KOPT-K1 (cell line): ENCODE measurements at regions not wholly inside any gene's neighbourhood (a gene's known extent, or its start where the extent isn't known, plus 50 kb on each side); places are given as distances from the start of the nearest gene placed in this dataset.

Source experiments
- H3K27ac ChIP-seq: fragments of 200-600 bp; sonication (generic); 2 replicates; pipeline ENCODE4 v1.5.1; 2016; ENCODE audit warnings: antibody characterized with exemption, mild to moderate bottlenecking, low read depth, low read length; ENCODE audit not compliant: poor library complexity, severe bottlenecking
- H3K36me3 ChIP-seq: fragments of 200-600 bp; sonication (generic); 2 replicates; pipeline ENCODE4 v1.5.1; 2017; ENCODE audit warnings: antibody characterized with exemption, mild to moderate bottlenecking, low read length, moderate library complexity; ENCODE audit not compliant: insufficient read depth
- H3K9me3 ChIP-seq: fragments of 200-600 bp; sonication (generic); 2 replicates; pipeline ENCODE4 v1.5.1; 2017; ENCODE audit warnings: antibody characterized with exemption, low read length, mild to moderate bottlenecking; ENCODE audit not compliant: insufficient read depth, poor library complexity, severe bottlenecking

GRCh38 chr16:86925067-86925791 is 346.9 kb downstream of the FOXL1 start:
- no peaks in the 10 kb centered on the region for H3K36me3 ChIP-seq

GRCh38 chr16:86926181-86927094 is 348.1 kb downstream of the FOXL1 start:
- no peak overlapping the region for H3K27ac ChIP-seq
- H3K9me3 ChIP-seq, result peaks cover 2% of the 10 kb centered on the region
- no peaks in the 10 kb centered on the region for H3K36me3 ChIP-seq

More at GRCh38 chr16:86925067-86925791, 346.9 kb downstream of the FOXL1 start:
- Histone ChIP-seq H3K27ac (no peak overlapping the region), H3K9me3 (peaks cover 12% of the 10 kb centered on the region)

GRCh38 chr16:86927699-86928098 is 349.4 kb downstream of the FOXL1 start:
- Histone ChIP-seq H3K9me3 (no peaks in the 10 kb centered on the region), H3K27ac (no peak overlapping the region), H3K36me3 (no peaks in the 10 kb centered on the region)

DNA sequence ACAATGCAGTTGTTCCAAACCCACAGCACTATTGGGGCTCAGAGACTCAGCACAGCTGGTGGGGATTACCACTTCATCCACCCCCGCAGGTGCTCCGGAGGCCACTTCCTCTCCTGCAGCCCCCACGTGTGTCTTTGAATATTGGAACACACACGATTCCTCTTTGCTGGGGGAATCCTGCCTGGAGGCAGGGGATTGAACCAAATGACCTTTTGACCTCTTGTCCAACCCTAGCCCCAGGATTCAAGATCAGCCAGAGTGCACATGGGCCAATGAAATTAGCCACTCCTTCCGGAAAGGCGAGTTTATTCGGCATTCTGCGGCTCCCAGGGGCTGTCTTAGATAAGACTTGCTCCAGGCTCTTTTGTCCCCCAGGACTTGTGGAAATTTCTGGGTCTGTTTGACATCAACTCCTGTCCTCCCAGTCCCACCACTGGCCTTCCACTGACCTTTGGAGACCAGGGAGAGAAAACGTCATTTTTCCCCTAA is 350.2 kb downstream of the FOXL1 start:
- Histone ChIP-seq H3K36me3 (no peaks in the 10 kb centered on the region), H3K9me3 (no peaks in the 10 kb centered on the region), H3K27ac (no peak overlapping the region)

DNA sequence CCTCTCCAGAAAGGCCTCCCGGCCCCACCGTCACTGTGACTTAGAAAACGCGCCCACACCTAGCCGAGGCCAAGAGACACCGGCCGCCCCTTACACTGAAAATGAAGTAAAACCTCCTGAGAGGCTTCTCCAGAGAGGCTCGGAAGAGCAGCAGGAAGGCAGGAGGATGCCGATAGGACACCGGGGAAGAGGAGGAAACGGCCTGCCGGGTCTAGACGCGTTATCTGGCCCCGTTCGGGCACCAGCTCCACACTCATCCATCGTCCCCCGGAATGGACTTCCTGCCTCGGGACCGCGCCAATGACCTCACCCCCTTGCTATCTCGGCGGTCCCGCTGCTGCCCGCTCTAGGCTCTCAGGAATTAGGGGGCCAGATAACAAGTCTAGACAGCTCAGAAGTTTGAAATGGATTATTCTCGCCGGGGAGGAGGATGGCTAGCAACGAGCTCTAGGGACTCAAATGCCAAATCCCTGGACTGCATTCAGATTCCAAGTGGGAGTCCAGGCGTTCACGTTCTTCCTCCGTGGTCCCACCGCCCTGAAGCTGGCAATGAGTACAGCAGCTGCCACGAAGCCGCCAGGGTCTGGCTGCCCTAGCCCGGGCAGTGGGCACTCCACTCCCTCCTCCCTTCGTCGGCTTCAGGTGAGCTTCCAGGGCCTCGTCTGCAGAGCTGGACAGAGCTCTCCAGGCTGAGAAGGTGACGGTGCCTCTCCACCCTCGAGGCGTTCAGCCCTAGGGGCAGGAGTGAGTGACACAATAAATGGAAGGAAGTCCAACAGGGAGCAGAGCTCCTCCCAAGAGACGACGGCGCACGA is 350.9 kb downstream of the FOXL1 start:
- H3K9me3 ChIP-seq, result no peaks in the 10 kb centered on the region
- no peak overlapping the region for H3K27ac ChIP-seq
- no peaks in the 10 kb centered on the region for H3K36me3 ChIP-seq

- H3K9me3 ChIP-seq, result no peaks in the 10 kb centered on the region
- H3K36me3 ChIP-seq, result no peaks in the 10 kb centered on the region
- H3K27ac ChIP-seq, result no peak overlapping the region
Measured at GRCh38 chr16:86930001-86930400, 351.7 kb downstream of the FOXL1 start.

- no peaks in the 10 kb centered on the region for H3K9me3 ChIP-seq
- H3K27ac ChIP-seq, result no peak overlapping the region
- H3K36me3 ChIP-seq, result no peaks in the 10 kb centered on the region
Measured at GRCh38 chr16:86930663-86931373, 352.5 kb downstream of the FOXL1 start.

DNA sequence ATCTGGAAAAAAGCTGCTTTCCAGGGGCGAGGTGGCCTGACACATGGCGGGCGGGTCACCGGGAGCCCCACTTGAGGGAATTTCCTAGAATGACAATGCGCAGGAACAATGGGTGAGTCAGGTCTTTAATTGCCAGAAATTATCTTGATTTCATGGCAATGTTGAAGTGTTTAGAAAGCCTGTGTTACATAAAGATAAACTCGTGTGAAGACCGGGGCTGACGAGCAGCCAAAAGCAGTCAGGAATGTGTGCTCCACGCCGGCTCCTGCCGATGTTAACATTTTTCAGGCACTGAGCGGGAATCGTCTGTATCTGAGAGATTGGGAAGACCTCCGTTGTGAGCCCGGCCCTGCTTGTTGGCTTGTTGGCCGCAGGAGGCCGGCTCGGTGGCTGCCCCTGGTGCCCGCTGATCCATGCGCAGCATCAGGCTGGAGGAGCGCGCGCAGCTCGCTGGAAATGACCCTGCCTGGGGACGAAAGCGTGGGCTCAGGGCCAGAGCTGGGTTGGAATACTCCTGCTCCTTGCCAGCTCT is 353.1 kb downstream of the FOXL1 start:
- H3K27ac ChIP-seq, result no peak overlapping the region
- H3K9me3 ChIP-seq, result no peaks in the 10 kb centered on the region
- no peaks in the 10 kb centered on the region for H3K36me3 ChIP-seq

- Histone ChIP-seq H3K36me3 (no peaks in the 10 kb centered on the region), H3K9me3 (no peaks in the 10 kb centered on the region), H3K27ac (no peak overlapping the region)
Measured at GRCh38 chr16:86932130-86932982, 354.0 kb downstream of the FOXL1 start.

- H3K36me3 ChIP-seq, result no peaks in the 10 kb centered on the region
- peaks cover 11% of the 10 kb centered on the region for H3K9me3 ChIP-seq
- no peak overlapping the region for H3K27ac ChIP-seq
Measured at GRCh38 chr16:86934581-86935375, 356.4 kb downstream of the FOXL1 start.

DNA sequence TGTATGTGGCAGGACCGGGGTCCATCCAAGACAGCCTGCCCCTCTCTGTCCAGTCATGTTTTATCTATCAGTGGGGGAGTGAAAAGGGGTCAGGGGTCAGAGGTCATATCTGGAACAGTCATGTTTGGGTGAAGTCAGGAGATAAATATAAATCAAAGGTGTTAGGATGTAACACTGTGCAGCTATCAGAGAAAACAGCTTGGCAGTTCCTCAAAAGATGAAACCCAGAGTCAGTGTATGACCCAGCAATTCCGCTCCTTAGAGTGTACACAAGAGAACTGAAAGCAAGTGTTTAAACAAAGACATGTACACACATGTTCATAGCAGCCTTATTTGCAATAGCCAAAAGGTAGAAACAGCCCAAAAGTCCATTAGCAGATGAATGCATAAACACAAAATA is 361.3 kb downstream of the FOXL1 start:
- H3K27ac ChIP-seq, result no peak overlapping the region
- H3K9me3 ChIP-seq, result peaks cover 15% of the 10 kb centered on the region
- H3K36me3 ChIP-seq, result no peaks in the 10 kb centered on the region

DNA sequence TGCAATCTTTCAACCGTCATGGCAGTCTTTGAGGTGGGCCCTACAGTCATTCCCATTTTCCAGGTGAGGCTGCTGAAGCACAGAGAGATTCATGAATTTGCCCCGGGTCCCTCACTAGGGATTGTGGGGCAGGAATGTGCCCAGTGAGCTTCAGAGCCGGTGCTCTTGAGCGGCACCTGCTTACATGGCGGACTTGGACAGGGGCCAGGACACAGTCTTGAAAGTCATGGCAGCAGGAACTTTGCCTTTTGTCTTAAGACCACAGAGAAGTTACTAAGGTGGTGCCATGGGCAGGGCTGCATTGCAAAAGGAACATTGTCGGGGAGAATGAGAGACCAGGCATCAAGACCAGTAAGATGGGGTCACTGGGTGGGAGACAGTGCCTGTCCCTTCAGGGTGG is 363.4 kb downstream of the FOXL1 start:
- H3K36me3 ChIP-seq, result no peaks in the 10 kb centered on the region
- H3K9me3 ChIP-seq, result peaks cover 15% of the 10 kb centered on the region
- no peak overlapping the region for H3K27ac ChIP-seq
